SK-N-SH (cell line): ENCODE measurements at regions not wholly inside any gene's neighbourhood (a gene's known extent, or its start where the extent isn't known, plus 50 kb on each side); places are given as distances from the start of the nearest gene placed in this dataset.

ENCODE experiments used
- CTCF ChIA-PET: fragments of 300-600, 350-600 bp; formaldehyde crosslinking; extraction: SDS; loops from one replicate; lab custom pipeline; 2021; lab: Yijun Ruan, JAX
- POLR2A ChIA-PET: fragments of 350-600 bp; sonication (Branson Sonifier 250); formaldehyde crosslinking; extraction: SDS; loops from one replicate; lab custom pipeline; 2020; ENCODE audit warnings: antibody characterized with exemption, inconsistent platforms; lab: Yijun Ruan, JAX
- DNase-seq: peaks from one replicate; pipeline ENCODE4 v3.0.0; 2012
- H2AFZ ChIP-seq: fragments of 200-600 bp; sonication (generic); 2 replicates; pipeline ENCODE4 v1.8.1; 2016; ENCODE audit warnings: antibody characterized with exemption, mild to moderate bottlenecking, low read depth
- H3F3A ChIP-seq: fragments of 200-600 bp; sonication (generic); replicated peaks from 2 replicates; pipeline ENCODE3; 2016; ENCODE audit warnings: antibody characterized with exemption, mild to moderate bottlenecking; ENCODE audit not compliant: insufficient read depth
- H3K27ac ChIP-seq, 2 experiments: fragments of 200-500 bp in 1 of 2; fragments of 200-600 bp in 1 of 2; sonication (Bioruptor generic) in 1 of 2; sonication (generic), shearing (Covaris generic) in 1 of 2; 2 replicates each; pipeline versions ENCODE4 v1.5.1 to v1.6.1; 2014 to 2016; ENCODE audit warnings: low read depth in 2 of 2, inconsistent platforms in 1 of 2, low read length in 1 of 2, mild to moderate bottlenecking in 1 of 2, mixed read lengths in 1 of 2
- H3K27me3 ChIP-seq: fragments of 200-600 bp; sonication (generic), shearing (Covaris generic); 2 replicates; pipeline ENCODE4 v1.6.1; 2016; ENCODE audit warnings: mixed run types; ENCODE audit not compliant: insufficient read depth
- H3K36me3 ChIP-seq, 2 experiments: fragments of 200-500 bp in 1 of 2; fragments of 200-600 bp in 1 of 2; sonication (Bioruptor generic) in 1 of 2; sonication (generic) in 1 of 2; replicated peaks in 1 of 2; 2 replicates each; pipeline versions ENCODE3 to v1.5.1; 2014 to 2016; ENCODE audit warnings: low read length in 1 of 2, mild to moderate bottlenecking in 1 of 2; ENCODE audit not compliant: insufficient read depth in 2 of 2, control insufficient read depth in 1 of 2
- H3K4me1 ChIP-seq, 2 experiments: fragments of 200-500 bp in 1 of 2; fragments of 200-600 bp in 1 of 2; sonication (Bioruptor generic) in 1 of 2; sonication (generic), shearing (Covaris generic) in 1 of 2; 2 replicates each; pipeline versions ENCODE4 v1.5.1 to v1.6.1; 2014 to 2016; ENCODE audit warnings: low read depth in 1 of 2, low read length in 1 of 2, mixed run types in 1 of 2; ENCODE audit not compliant: insufficient read depth in 2 of 2, control insufficient read depth in 1 of 2
- H3K4me2 ChIP-seq: fragments of 200-600 bp; sonication (generic), shearing (Covaris generic); 2 replicates; pipeline ENCODE4 v1.6.1; 2017; ENCODE audit warnings: mixed run types
- H3K4me3 ChIP-seq, 2 experiments: fragments of 200-500 bp in 1 of 2; fragments of 200-600 bp in 1 of 2; sonication (Bioruptor generic) in 1 of 2; sonication (generic), shearing (Covaris generic) in 1 of 2; 2 replicates each; pipeline versions ENCODE4 v1.5.1 to v1.8.1; 2014 to 2016; ENCODE audit warnings: low read depth in 2 of 2, inconsistent platforms in 1 of 2, low read length in 1 of 2, mild to moderate bottlenecking in 1 of 2, mixed read lengths in 1 of 2, moderate library complexity in 1 of 2
- H3K79me2 ChIP-seq: fragments of 200-600 bp; sonication (generic); 2 replicates; pipeline ENCODE4 v1.8.1; 2017; ENCODE audit warnings: mild to moderate bottlenecking; ENCODE audit not compliant: insufficient read depth
- H3K9ac ChIP-seq: fragments of 200-600 bp; sonication (generic); 2 replicates; pipeline ENCODE4 v1.6.1; 2017; ENCODE audit warnings: mixed run types
- H3K9me2 ChIP-seq: fragments of 200-600 bp; sonication (generic); 2 replicates; pipeline ENCODE4 v1.6.1; 2017; ENCODE audit warnings: mixed run types
- H3K9me3 ChIP-seq: fragments of 200-600 bp; sonication (generic); 2 replicates; pipeline ENCODE4 v1.6.1; 2017; ENCODE audit warnings: mixed run types, mild to moderate bottlenecking, moderate library complexity
- H4K20me1 ChIP-seq: fragments of 200-600 bp; sonication (generic); 2 replicates; pipeline ENCODE4 v1.6.1; 2017; ENCODE audit warnings: mild to moderate bottlenecking, mixed run types; ENCODE audit not compliant: insufficient read depth
- CHD2 ChIP-seq: fragments of 150-350 bp; IDR thresholded peaks from 2 replicates; pipeline ENCODE4 v1.6.1; 2018; ENCODE audit warnings: low read length; ENCODE audit not compliant: partially characterized antibody
- EZH2phosphoT487 ChIP-seq: fragments of 200-600 bp; sonication (generic); IDR thresholded peaks from 2 replicates; pipeline ENCODE4 v1.6.1; 2017; ENCODE audit warnings: low read depth, mixed run types, mild to moderate bottlenecking, antibody characterized with exemption, moderate library complexity, borderline replicate concordance
- FOSL2 ChIP-seq: IDR thresholded peaks from 2 replicates; pipeline ENCODE4 v1.4.0; 2012; ENCODE audit warnings: low read depth, mild to moderate bottlenecking, moderate library complexity, borderline replicate concordance
- FOXJ3 ChIP-seq: sonication (generic); formaldehyde crosslinking; IDR thresholded peaks from 2 replicates; pipeline ENCODE4 v1.5.1; 2020; ENCODE audit warnings: mild to moderate bottlenecking, missing genetic modification reagents
- FOXM1 ChIP-seq: IDR thresholded peaks from 2 replicates; pipeline ENCODE4 v1.4.0; 2012; ENCODE audit warnings: low read depth, mild to moderate bottlenecking
- GABPA ChIP-seq: IDR thresholded peaks from 2 replicates; pipeline ENCODE4 v1.4.0; 2012; ENCODE audit warnings: low read depth, mild to moderate bottlenecking
- MAX ChIP-seq: IDR thresholded peaks from 2 replicates; pipeline ENCODE4 v1.4.0; 2012; ENCODE audit warnings: low read depth
- MEF2A ChIP-seq: IDR thresholded peaks from 2 replicates; pipeline ENCODE4 v1.4.0; 2012; ENCODE audit warnings: low read depth, borderline replicate concordance
- POLR2AphosphoS5 ChIP-seq: IDR thresholded peaks from 2 replicates; pipeline ENCODE4 v1.6.1; 2012; ENCODE audit warnings: low read depth, low read length
- RAD21 ChIP-seq: IDR thresholded peaks from 2 replicates; pipeline ENCODE4 v1.6.1; 2012; ENCODE audit warnings: mild to moderate bottlenecking, low read length
- SIN3A ChIP-seq: IDR thresholded peaks from 2 replicates; pipeline ENCODE4 v1.6.1; 2012; ENCODE audit warnings: low read depth, mild to moderate bottlenecking, low read length, moderate library complexity, borderline replicate concordance
- SMC3 ChIP-seq: IDR thresholded peaks from 2 replicates; pipeline ENCODE4 v1.6.1; 2012; ENCODE audit warnings: low read depth, low read length, improper control_type of control experiment
- TAF1 ChIP-seq: IDR thresholded peaks from 2 replicates; pipeline ENCODE4 v1.6.1; 2012; ENCODE audit warnings: low read depth, mild to moderate bottlenecking, low read length, moderate library complexity, borderline replicate concordance
- TCF12 ChIP-seq: IDR thresholded peaks from 2 replicates; pipeline ENCODE4 v1.4.0; 2012
- TEAD4 ChIP-seq: IDR thresholded peaks from 2 replicates; pipeline ENCODE4 v1.4.0; 2012; ENCODE audit warnings: mild to moderate bottlenecking, borderline replicate concordance; ENCODE audit not compliant: insufficient read depth
- USF1 ChIP-seq: IDR thresholded peaks from 2 replicates; pipeline ENCODE4 v1.4.0; 2012; ENCODE audit warnings: low read depth, borderline replicate concordance
- WGBS: methylation state at CpG from one replicate; pipeline ENCODE4 v1.1.6; 2017; ENCODE audit warnings: low lambda C conversion rate; 5-methylcytosine and 5-hydroxymethylcytosine counted together
- TF ChIP-seq, protein P1 (sequence below): fragments of 200-600 bp; sonication (generic); IDR thresholded peaks from 2 replicates; pipeline ENCODE4 v1.6.1; 2017; ENCODE audit warnings: antibody characterized with exemption, mild to moderate bottlenecking, moderate library complexity
- TF ChIP-seq, protein P2 (sequence below): IDR thresholded peaks from 2 replicates; pipeline ENCODE4; 2012

GRCh38 chr2:8461341-8461740, 220.5 kb upstream of the ID2 start:
- Histone ChIP-seq H3K9me2 (no peaks in the 10 kb centered on the region), H3K27me3 (no peaks in the 10 kb centered on the region), H3K36me3 (no peaks in the 10 kb centered on the region), H3K4me3 (no peak overlapping the region), H3K9ac (no peak overlapping the region), H3K27ac (no peak overlapping the region), H3F3A (no peaks in the 10 kb centered on the region), H2AFZ (no peak overlapping the region), H3K9me3 (no peaks in the 10 kb centered on the region), H3K4me1 (no peaks in the 10 kb centered on the region), H3K79me2 (no peaks in the 10 kb centered on the region), H4K20me1 (no peaks in the 10 kb centered on the region), H3K4me2 (no peak overlapping the region)
- TF ChIP-seq, protein P1, sequence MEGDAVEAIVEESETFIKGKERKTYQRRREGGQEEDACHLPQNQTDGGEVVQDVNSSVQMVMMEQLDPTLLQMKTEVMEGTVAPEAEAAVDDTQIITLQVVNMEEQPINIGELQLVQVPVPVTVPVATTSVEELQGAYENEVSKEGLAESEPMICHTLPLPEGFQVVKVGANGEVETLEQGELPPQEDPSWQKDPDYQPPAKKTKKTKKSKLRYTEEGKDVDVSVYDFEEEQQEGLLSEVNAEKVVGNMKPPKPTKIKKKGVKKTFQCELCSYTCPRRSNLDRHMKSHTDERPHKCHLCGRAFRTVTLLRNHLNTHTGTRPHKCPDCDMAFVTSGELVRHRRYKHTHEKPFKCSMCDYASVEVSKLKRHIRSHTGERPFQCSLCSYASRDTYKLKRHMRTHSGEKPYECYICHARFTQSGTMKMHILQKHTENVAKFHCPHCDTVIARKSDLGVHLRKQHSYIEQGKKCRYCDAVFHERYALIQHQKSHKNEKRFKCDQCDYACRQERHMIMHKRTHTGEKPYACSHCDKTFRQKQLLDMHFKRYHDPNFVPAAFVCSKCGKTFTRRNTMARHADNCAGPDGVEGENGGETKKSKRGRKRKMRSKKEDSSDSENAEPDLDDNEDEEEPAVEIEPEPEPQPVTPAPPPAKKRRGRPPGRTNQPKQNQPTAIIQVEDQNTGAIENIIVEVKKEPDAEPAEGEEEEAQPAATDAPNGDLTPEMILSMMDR, result no peak
- TF ChIP-seq SMC3 (no peak), TAF1 (no peak), TCF12 (no peak), FOXM1 (no peak), TEAD4 (no peak), RAD21 (no peak), MEF2A (no peak), SIN3A (no peak), GABPA (no peak), USF1 (no peak), CHD2 (no peak), POLR2AphosphoS5 (no peak)
- TF ChIP-seq, protein P2, sequence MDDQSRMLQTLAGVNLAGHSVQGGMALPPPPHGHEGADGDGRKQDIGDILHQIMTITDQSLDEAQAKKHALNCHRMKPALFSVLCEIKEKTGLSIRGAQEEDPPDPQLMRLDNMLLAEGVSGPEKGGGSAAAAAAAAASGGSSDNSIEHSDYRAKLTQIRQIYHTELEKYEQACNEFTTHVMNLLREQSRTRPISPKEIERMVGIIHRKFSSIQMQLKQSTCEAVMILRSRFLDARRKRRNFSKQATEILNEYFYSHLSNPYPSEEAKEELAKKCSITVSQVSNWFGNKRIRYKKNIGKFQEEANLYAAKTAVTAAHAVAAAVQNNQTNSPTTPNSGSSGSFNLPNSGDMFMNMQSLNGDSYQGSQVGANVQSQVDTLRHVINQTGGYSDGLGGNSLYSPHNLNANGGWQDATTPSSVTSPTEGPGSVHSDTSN, result no peak
- CTCF ChIA-PET, result no interaction called here
- WGBS, result 70% methylated on average over 1 of the region's 1 CpG
- POLR2A ChIA-PET, result no interaction called here
- DNase-seq, result no peak

GRCh38 chr2:8462280-8462679, 219.6 kb upstream of the ID2 start:
- H3K27me3 ChIP-seq, result no peaks in the 10 kb centered on the region
- 25% methylated on average over 1 of the region's 1 CpG for WGBS
- no peaks in the 10 kb centered on the region for H3K4me1 ChIP-seq
- H2AFZ ChIP-seq, result no peak overlapping the region
- POLR2A ChIA-PET, result no interaction called here
- H3F3A ChIP-seq, result no peaks in the 10 kb centered on the region
- no peak for DNase-seq
- no peaks in the 10 kb centered on the region for H3K79me2 ChIP-seq
- no peaks in the 10 kb centered on the region for H3K36me3 ChIP-seq
- CTCF ChIA-PET, result interaction anchor here (1.0 kb wide), 3 partner anchors 12 to 1034 kb away, joined by 3 read pairs; no protein-coding TSS in a partner anchor
- no peak overlapping the region for H3K4me3 ChIP-seq
- H3K27ac ChIP-seq, result no peak overlapping the region
- H3K9me2 ChIP-seq, result no peaks in the 10 kb centered on the region
- no peak overlapping the region for H3K4me2 ChIP-seq
- H4K20me1 ChIP-seq, result no peaks in the 10 kb centered on the region
- H3K9me3 ChIP-seq, result no peaks in the 10 kb centered on the region
- no peak overlapping the region for H3K9ac ChIP-seq
- TF ChIP-seq FOSL2 (no peak), MAX (no peak), SMC3 (no peak), FOXJ3 (CRISPR knock-in tag) (no peak), FOXM1 (no peak), TEAD4 (no peak), RAD21 (no peak), EZH2phosphoT487 (no peak), GABPA (no peak), MEF2A (no peak)
- TF ChIP-seq, protein P1, result no peak
